GM18870 (cell line): ENCODE measurements at regions not wholly inside any gene's neighbourhood (a gene's known extent, or its start where the extent isn't known, plus 50 kb on each side); places are given as distances from the start of the nearest gene placed in this dataset.
"Not testable (repeated sequence)": the region's sequence is repeated elsewhere in the genome, so short reads cannot be mapped to it uniquely, and the experiment has no call there.

Experiments
- ATAC-seq: cut with Tn5 transposase; IDR thresholded peaks from one replicate; pipeline ENCODE4 v1.9.1; 2021; ENCODE audit warnings: moderate library complexity; ENCODE audit not compliant: unreplicated experiment

DNA sequence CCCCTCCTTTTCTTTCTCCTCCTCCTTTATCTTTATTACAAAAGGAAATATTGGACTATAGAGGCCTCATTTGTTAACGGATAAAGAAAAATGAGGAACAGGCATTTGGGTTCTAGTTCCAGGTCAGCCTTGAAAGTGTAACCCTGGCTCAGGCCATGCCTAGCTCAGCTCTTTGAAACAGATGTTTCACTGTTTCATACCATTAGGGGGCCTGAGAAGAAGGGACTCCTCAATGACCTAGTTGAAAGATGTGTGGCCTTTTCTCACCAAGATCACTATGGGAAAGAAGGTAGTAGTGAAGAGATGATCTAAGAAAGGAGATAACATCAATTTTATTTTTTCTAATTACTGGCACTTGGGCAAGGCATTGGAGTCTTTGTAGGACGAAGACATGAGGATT, 952.7 kb downstream of the SLC4A3 start:
- ATAC-seq: no peak

DNA sequence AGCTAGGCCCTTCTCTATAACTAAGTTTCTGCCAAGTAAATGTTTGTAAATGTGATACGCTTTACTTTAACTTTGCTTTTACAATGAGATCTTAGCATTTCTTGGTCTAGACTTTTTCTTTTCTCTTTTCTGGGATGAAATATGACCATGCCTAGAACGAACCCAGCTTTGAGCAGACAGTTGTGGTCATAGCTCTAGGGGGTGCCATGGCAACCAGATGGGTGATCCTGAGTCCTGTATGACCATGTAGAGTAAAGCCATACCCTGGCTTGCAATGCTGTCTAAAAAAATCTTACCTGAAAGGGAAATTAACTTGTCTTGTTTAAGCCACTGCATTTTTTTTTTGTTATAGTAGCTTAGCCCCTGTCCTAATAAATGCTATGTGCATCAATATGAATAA, 956.3 kb downstream of the SLC4A3 start:
- ATAC-seq: no peak

DNA sequence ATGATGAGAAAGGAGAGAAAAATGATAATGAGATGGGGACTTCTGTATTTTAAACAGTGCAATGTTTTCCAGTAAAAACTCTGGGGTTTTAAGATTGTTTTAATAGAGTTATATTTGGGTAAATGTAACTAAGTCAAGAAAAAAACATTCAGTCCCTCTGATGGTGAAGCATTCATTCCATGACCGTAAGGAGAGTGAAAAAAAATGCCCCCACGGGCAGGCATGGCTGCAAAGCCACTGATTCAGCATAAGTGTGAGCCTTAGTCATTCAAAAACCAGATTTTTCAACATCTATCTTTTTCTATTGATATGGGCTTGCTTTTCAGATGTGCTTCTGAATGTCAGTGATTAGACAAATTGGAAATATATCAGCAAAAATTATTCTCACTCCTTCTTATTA, 957.8 kb downstream of the SLC4A3 start:
- no peak for ATAC-seq

DNA sequence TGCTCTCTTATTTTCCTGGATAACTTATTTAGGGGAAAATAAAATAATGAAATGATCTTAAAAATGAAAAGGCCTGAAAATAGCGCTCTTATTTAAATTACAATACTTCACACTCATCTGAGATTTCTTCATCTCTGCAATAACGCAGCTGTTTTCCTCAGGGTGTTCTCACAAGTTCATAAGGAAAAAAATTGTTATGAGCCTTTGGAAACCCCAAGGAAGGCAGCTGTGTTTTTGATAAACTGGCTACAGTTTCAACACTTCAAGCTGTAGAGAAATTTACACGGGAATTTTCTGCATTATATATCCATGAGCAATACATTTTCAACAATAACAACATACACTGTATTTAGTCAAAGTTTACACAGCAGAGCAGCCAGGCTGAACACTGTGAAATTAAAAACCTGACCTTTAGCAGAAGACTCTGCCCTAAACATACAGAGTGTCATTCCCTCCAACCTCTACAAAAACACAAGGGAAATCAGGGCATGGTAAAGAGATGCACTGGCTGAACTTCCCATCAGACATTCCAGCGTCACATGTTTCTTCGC, 959.6 kb downstream of the SLC4A3 start:
- ATAC-seq: no peak

DNA sequence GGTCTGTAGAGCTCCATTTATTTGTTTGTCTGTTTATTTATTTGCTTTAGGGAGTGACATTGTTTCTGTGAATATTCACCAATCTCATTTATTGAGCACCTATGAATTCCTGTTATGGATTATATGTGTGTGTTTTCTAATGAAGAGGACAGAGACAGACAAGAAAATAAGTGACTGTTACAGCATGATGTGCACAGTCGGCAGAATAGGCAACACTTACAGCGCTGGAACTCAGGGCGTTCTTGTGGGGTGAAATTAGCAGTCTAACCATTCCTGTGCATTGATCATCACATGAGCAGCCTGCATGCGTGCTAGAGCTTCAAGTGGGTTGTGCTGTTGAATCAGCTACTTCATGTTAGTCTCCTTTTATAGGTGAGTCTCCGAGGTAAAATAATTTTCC, 960.7 kb downstream of the SLC4A3 start:
- ATAC-seq: no peak

DNA sequence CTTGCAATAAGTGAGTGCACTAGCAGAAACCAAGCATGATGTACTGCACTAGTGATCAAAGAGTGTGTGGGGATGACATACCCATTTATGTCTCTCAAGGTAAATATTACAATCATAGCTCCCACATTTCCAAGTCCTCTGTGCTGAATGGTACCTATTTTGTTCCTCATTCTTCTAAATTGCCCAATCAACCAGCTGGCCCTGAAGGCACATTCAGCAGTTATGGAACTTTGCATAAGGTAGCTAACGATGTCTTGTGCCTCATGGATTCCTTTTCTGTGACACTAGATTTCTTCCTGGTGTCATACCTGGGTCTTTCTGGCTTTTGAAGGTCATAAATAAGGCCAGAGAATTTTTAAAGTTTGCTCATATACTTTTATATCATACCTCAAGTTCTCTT, 963.0 kb downstream of the SLC4A3 start:
- no peak for ATAC-seq

DNA sequence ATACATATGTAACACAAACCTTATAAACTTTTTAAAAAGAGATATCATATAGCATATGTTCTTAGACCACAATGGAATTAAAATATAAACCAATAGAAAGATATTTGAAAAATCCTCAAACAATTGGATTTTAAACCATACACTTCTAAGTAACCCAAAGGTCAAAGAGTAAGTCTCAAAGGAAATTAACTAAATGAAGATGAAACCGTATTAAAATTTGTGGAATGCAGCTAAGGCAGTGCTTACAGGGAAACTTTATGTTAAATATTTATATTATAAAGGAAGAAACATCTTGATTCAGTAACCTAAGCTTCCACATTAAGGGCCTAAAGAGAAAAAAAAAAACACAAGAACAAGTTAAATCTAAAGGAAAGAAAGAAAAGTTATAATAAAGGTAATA, 966.1 kb downstream of the SLC4A3 start:
- no peak for ATAC-seq

DNA sequence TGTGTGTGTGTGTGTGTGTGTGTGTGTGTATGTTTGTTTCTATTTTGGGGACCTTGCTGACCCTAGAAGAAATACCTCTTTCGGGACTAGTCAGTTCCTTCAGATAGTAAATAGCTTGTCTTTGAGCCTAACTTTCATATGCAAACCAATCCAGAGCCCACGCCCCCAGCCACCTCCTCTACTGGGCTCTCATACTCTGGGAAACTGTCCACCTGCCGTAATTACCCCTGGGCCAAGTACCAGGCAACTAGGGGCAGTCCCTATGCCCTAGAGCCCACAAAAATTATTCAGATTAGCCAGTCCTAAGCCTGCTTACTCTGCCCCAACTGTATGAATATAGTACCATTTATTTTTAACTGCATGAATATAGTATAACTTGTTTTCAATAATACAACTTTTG, 970.4 kb downstream of the EPHA4 start:
- no peak for ATAC-seq

DNA sequence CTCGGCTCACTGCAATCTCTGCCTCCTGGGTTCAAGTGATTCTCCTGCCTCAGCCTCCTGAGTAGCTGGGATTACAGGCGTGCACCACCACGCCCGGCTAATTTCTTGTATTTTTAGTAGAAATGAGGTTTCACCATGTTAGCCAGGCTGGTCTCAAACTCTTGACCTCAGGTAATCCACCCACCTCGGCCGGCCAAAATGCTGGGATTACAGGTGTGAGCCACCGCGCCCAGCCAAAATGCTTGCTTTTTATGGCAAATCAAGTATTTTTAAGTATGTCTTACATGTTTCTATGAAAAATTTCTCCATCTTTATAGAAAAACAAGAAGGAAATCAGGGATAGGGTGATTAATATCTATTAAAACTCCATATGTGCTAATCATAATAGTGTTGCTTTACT, 959.1 kb downstream of the EPHA4 start:
- not testable (repeated sequence) for ATAC-seq

DNA sequence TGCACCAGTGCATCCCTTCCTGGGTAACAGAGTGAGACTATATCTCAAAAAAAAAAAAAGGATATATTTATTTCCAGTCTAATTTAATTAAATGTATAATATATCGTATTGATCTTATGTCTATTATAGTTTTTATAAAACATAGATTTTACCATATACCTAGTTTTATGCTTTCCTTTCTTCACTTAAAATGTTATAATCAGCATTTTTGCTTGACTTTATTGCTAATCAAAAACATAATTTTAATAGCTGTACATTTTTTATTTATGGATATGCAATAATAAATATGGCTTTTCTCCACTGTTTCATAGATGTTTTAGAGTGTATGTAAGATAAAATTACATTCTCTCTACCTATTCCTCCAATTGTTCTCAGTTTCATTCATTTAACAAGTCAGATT, 958.0 kb downstream of the EPHA4 start:
- ATAC-seq: no peak

DNA sequence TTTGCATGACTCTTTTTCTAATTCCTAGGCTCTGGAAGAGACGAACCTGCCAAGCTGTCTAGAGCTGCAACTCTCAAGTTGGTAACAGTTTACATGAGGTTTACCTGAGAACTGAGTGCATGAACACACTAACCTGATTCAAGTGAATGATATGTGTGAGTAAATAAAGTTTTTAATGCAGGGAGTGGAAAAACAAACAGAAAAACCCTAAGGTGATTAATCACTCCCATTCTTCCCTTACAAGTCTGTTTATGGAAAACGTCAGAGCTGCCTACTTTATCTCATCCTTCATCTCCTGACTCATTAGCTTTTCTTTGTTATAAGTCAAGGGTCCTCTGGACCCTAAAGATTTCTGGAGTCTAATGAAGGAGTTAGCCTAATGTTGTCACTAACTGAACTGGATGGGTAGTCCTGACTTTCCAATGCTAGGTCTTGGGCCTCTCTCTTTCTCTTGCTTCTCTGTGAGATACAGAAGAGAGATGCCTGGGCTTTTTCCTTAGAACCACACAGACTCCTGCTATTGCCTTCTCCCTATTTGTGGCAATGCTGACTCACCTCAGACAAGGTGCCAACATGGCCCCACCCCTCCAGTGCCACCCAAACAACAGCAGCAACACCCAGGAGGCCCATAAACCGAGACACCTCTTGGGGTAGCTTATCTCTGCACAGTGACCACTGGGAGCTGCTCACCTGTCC, 952.4 kb downstream of the EPHA4 start:
- no peak for ATAC-seq

DNA sequence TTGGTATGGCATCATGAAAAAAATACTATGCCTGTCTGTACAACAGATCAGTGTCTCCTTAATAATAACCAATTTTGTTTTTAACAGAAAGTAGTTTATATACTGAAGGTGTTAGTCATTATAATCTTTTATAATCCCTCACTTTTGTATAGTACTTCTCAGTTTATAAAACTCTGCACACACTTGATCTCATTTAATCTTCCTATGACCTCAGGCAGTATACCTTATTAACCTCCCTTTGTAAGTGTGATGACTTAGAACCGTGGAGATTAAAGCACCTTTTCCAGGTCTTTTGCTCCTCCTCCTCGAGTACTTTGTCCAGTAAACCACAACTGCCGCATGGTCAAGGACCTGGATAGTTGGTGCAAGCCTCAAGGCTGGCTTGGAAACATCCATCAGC, 945.5 kb downstream of the EPHA4 start:
- ATAC-seq: no peak

DNA sequence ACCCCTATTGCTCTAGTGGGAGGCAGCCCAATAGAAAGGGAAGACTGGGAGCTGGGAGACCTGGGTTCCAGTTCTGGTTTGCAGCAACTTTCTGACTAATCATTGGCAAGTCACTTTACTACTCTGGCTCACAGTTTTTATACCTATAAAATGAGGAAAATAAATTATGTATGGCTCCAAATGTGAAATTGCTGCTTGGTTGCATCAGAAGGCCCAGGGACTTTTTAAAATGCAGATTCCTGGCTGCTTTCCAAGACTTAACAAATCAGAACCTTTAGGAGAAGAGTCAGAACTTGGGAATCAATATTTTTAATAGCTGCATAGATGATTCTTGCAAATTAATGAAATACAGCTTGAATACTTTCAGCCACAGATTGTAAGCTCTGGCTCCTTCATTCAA, 943.9 kb downstream of the EPHA4 start:
- no peak for ATAC-seq

DNA sequence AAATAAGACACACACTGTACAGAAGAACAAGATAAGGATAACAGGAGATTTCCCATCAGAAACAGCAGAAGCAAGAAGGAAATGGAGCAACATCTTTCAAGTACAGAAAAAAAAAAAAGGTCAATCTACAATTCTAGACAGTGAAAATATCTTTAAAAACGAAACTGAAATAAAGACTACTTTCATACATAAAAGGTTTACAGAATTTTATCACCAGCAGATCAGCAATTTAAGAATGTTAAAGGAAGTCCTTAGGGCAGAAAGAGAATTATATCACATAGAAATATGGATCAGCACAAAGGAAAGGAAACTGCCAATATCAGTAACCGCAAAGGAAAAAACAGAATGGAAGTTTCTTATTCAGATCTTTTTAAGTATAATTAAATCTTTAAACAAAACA, 931.0 kb downstream of the EPHA4 start:
- no peak for ATAC-seq

DNA sequence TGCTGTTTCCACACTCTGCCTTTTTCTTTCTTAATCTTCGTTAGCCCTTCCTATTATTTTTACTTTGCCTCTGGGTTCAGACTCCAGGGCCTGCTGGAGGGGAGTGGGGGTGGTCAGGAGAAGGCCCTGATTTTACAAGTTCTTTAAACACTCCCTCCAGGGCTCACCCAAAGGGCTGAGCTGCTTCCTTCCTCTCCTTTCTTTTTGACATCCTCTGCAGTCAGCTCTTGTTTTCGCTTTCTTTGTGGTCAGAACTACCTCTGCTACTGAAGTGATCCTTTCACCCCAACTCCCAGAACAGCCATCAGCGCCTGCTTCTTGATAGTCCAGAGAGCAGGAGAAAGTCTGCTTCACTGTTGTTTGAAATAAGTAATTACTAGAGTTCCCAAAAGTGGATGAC, 925.7 kb downstream of the EPHA4 start:
- ATAC-seq: peak; percentile 60

DNA sequence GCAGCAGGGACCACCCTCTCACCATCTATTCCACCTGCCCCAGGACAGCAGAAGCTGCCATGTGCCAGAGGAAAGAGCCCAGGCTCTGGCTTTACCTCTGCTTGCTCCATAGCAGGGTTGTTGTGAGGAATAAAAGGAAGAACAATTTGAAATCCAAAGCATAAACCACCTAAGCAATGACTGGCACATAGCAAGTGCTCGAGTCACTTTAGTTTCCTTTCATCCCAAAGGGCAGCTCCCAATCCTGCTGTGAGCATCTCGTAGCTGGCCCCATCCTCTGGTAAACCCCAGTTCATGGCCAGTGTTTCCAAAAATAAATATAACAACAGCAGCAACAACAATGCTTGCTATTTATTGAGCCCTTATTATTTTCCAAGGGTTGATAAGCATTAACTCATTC, 923.5 kb downstream of the EPHA4 start:
- ATAC-seq: no peak

DNA sequence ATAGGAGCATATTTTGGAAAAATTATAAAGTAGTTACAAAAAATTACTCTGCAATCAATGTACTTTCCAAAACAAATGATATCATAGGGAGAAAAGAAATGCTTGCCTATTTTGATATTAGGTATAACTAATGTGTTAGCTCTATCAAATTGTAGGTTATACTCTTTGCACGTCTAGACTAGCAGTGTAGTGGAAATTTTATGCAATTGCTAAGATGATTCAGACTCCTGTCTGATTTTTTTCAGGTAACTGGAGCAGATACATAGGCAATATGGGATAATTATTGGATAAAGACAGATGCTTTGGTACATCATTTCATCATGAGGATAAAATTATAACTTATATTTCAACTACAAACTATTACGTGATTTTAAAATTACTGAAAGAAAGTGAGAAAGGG, 918.3 kb downstream of the EPHA4 start:
- ATAC-seq: no peak

DNA sequence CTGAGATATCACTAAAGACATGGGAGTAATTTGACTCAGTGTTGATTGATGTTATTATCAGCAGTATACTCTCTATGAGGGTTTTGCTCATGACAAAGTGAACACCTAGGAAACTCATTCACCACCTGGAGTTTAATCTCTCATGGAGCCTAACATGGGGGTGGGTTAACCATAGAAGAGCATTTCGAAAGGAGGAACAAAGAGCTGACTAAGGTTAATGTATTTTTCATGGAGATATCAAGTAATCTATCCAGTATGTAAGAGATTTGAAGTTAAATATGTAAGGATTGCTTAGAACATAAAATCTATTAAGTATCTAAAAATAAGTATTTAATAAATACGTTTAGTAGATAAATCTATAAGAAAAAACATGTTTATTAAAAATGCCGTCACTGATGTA, 917.8 kb downstream of the EPHA4 start:
- no peak for ATAC-seq

DNA sequence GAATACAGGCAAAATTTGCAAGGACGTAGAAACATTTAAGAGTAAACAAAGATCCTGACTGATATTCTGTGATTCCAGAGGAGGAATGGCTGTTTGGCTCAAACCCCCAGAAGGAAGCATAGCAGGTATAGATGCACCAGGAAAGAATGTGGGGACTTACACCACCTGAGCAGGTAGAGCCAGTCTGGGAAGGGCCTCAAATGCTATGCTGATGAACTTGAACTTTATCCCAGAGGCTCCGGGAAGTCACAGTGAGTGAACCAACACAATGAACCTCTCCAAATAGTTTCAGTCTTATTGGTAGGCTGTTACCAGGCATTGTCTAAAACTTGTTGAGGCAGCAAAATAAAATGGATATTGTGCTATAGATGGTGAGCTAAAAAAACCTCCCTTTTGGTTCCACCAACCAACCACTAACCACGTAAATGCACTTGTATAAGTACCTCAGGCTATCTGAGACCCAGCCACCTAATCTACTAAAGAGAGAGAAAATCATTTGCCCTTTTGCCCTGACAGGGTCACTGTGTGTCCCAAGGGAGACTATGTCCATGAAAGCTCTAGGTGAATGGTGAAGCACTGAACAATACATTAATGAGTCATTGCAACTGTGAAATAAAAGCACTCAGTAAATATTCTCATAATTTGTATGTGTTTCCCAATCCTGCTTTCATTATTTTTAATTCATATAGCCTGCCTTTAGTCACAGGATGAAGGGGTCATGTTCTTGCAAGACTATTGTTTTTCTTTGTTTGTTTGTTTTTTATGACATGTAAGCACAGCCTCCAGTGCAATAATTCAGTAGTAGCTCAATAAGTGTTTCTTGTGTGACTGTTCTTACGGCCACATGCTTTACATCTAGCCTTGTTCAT, 911.6 kb downstream of the EPHA4 start:
- ATAC-seq: no peak

DNA sequence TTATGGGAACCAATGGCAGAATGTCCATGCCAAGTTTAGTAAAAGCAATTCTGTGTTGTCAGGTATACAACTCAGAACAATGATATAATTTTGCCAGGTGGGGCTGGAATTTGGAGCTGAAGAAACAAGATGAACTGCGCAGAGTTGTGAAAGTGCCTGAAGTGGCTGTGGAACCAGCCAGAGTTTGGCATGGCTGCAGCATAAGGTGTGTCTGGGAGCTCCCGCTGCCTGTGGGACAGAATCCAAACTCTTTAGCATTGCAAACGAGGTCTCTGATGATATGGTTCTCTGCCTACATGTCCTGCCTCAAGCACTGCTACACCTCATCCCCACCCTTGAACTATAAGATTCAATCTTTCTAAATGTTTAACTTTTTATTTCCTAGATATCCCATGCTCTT, 909.7 kb downstream of the EPHA4 start:
- no peak for ATAC-seq

DNA sequence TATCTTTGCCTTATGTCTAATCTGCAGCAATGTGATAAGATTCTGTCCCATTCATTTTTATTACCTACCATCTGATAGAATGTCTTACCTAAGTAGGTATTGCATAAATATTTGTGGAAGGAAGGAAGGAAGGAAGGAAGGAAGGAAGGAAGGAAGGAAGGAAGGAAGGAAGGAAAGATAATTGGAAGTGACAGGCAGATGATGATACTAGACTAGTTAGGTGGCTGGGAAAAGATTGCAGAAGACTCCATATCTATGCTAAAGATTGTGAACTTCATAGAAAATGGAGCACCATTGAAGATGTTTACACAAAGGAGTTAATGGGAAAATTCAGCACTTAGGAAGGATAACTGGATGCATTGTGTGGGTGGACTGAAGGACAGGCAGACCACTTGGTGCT, 909.0 kb downstream of the EPHA4 start:
- ATAC-seq: no peak
